LHCN-M2 (cell line): ENCODE measurements at regions not wholly inside any gene's neighbourhood (a gene's known extent, or its start where the extent isn't known, plus 50 kb on each side); places are given as distances from the start of the nearest gene placed in this dataset.
"Not testable (repeated sequence)": the region's sequence is repeated elsewhere in the genome, so short reads cannot be mapped to it uniquely, and the experiment has no call there.

Source experiments
- DNase-seq: peaks from one replicate; pipeline ENCODE4 v3.0.0-alpha.2; 2012; ENCODE audit warnings: low read depth

DNA sequence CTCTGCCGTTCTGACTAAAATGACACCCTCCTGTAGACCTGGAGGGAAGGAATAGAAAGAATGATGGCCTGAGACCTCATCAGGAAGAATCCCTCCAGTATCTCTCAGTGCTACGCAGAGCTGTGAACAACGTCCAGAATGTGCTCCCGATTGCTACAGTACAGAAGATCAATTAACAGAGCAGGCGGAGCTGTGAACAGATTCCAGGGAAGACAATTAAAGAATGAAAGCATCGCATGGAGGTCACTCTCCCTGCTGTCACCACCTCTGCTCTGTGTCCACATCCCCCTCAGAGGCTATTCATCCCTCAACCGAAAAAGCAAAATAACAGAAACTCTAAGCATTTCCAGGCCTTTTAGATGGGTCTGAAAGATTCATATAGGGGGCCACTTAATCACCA lies 481.0 kb downstream of the EIPR1 start:
- no peak for DNase-seq

DNA sequence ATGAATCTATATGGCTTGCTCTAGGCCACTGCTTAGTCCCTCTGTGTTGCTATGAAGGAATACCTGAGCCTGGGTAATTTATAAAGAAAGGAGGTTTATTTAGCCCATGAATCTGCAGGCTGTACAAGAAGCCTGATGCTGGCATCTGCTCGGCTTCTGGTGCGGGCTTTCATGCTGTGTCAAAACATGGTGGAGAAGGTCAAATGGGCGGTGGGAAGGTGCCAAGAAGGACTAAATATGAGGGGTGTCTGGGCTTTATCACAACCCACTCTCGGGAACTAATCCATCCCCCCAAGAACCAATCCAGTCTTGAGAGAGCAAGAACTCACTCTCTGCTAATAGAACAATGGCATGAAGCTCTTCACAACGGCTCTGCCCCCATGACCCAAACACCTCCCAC lies 481.6 kb downstream of the EIPR1 start:
- no peak for DNase-seq

DNA sequence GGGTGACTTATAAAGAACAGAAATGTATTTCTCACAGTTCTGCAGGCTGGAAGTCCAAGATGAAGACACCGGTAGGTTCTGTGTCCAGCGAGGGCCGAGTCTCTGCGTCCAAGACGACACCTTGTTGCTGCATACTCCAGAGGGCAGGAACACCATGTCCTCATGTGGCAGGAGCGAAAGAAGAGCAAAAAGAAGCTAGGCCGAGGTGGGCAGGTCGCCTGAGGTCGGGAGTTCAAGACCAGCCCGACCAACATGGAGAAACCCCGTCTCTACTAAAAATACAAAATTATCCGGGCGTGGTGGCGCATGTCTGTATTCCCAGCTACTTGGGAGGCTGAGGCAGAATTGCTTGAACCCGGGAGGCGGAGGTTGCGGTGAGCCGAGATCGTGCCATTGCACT lies 483.6 kb downstream of the EIPR1 start:
- not testable (repeated sequence) for DNase-seq

DNA sequence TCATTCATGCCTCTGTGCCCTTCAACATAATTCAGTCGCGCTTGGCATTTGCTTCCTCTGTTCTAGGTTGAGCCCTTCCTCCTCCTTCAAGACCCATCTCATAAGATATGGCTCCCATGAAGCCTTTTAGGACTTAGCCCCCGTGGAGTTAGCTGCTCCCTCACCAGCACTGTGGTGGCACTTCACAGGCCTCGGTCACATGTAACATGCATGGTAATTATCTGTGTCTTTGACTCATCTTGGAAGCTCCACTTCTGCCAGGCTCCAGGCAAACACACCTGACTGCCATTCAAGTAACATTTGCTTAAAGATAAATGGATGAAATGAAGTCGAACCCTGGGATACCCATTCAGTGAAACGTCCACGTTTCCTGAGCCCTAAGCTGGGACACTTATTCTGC lies 484.7 kb downstream of the EIPR1 start:
- DNase-seq: no peak

DNA sequence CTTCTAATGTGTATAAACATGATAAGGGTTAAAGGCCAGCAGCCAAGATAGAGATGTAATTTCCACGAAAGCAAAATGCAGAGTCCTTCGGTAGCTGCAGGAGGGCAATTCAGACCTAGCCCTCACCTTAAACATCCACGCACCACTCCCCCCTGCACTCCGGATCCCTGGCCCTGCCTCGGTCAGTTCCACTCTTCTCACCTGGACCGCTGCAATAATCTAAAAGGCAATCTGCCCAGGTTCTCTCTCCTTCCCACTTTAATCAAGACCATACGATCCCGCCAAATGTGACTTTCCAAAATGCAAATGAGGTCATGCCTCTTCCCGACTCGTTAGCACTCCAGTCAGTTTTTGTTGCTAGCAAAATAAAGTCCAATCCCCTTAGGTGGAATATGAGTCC lies 485.2 kb downstream of the EIPR1 start:
- DNase-seq: no peak

DNA sequence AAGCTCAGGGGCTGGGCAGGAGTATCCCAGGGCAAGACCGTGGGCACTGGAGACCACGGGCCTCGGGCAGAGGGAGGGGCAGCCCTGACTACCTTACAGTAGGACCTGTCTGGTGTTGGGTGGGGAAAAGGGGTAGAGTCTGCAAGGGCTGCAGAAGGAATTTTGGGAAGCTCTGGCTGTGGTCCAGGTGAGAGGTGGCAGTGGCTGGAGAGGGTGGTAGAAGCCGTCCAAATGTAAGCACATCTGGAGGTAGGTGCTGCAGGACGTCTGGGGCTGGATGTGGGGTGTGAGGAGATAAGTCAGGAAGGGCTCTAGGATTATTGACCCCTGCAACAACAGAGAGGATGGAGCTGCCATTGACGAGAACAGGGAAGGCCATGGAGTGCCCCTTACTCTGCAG lies 486.7 kb downstream of the EIPR1 start:
- DNase-seq: no peak

DNA sequence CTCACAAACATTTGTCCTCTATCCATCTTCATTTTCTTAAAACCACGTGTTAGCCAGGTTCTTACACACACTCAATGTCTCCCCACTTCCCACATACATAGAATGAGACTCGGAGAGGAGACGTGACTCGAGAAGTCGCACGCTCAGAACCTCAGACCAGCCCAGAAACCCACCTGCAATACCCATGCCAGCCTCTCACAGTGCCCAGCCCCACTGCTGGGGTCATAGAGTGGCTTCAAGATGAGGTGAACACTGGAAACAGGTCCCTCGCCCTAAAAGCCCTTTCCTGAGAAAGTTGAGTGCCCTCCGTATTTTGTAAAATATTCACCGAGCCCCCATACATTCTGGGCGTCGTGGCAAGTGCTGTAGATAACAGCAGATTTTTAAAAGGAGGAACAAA lies 487.4 kb downstream of the EIPR1 start:
- no peak for DNase-seq

DNA sequence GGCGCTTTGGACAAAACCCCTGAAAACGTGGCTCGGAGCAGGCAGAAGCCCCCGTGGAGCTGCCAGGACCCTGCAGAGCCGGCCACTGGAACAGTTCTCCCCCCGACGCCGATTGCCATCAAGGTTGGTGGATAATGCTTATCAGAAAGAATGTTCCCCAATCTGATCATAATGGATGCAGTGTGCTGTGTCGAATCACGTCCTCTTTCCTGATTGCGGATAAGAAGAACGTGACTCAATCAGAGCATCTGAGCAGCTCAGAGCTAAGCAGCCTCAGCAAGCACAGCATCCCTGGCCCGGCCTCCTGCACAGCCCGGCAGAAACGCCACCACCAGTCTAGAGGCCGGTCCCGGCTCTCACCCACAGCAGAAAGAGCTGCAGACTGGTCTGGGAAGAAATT lies 488.0 kb downstream of the EIPR1 start:
- DNase-seq: no peak

DNA sequence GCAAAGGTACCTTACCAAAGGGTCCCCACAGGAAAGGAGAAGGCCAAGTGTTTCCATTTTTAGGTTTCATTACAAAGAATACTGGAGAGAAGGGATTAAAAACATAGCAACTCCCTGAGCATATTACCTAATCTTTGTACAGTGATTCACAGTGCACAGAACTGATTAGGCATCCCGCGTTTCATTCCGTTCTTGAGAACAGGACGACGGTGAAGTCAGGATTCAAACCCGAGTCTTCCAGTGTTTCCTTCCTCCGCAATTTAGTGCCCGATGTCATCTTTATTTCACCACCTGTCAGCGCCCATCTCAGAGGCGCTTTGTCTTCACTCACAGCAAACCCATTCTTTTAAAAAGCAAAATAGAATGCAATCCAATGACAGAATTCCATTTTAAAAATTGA lies 488.5 kb downstream of the EIPR1 start:
- no peak for DNase-seq

DNA sequence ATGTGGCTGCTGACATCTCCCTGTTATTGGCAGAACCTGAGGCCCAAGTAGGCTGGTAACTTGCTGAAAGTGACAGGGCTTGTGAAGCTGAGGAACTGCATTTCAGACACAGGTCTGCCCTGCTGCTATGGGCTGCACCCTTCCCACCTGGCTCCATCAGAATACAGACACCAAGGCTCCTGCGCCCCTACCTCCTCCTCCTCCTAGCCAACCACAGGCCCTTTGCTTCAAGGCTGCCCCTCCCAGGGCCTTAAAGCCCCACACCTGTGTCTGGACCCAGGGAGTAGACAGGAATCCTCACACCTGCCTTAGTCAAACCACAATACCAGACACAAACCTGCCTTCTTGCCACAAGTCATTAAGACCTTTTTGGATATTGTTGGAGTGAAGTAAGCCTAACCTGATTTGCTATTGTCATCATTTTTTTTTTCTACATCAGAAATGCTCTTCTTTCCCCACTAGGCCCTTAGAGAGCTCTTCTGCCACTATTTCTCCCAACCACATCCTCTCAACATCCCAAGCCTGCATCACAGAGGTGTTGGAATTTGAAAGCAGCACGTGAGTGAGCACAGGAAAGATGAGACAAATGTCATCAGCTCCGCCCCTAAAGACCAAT lies 489.7 kb downstream of the EIPR1 start:
- DNase-seq: no peak

DNA sequence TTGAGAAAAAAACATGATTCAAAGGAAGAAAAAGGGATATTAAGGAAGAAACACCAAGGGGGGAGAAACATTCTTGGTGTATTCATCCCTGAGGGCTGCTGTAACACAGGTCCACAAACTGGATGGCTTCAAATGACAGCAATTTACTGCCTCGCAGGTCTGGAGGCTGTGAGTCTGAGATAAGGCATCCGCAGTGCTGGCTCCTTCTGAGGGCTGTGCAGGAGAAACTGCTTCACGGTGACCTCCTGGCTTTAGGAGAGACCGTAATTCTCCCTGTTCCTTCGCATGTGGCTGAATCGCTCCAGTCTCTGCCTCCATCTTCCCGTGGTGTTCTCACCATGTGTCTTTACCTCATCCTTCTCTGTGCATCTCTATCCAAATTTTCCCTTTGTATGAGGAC lies 490.7 kb downstream of the EIPR1 start:
- DNase-seq: no peak

DNA sequence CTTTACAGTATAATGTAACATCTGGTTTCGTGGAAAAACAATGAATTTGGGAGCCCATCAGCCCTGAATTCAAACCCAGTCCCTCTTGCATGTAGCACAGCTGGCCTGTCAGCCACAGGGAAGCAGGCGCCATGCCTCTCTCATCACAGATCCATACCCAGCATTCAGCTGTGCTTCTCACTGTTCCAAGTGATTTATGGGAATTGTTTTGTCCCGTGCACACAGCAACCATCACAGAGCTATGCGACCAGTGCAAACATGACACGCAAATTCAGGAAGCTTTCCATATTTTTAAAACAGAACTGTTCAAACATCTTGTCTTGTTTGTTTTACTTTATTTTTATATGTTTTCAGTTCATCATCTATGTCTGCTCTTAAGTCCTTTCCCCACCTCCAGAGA lies 496.1 kb downstream of the EIPR1 start:
- no peak for DNase-seq

DNA sequence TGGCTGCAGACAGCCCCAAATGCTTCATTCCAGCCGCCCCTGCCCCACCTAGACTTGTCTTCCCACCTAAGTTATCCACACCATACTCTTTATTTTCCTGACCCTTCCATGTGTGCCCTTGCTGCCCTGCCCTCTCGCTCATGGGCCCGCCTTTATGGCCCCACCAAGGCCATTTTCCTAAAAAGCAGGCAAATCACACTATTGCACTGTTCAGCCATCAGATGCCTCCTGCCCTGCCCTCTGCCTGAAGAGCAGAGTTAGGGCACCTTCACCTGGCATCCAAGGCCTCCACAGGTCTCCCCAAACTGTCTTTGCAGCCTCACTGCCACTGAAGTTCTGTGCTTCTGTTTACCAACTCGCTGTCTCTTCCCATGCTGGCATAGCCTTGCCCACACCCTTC lies 496.7 kb downstream of the EIPR1 start:
- no peak for DNase-seq

DNA sequence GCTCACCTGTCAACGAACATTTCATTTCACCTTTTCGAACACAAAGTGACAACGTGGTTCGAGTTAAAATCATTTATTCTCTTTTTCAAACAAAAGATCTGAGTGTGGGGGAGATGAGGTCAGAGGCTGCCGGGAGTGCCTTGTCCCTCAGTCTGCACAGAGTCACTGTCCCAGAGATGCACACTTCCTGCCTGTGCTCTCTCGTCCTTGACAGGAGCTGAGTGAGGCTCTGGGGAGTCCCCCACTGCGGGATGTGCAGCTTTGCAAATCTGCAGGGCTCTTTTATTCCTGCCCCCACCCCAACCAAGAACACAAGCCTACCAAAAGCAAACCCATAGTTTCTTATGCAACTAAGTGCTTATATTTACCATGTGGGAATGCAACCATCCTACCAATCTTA lies 497.8 kb downstream of the EIPR1 start:
- DNase-seq: no peak

DNA sequence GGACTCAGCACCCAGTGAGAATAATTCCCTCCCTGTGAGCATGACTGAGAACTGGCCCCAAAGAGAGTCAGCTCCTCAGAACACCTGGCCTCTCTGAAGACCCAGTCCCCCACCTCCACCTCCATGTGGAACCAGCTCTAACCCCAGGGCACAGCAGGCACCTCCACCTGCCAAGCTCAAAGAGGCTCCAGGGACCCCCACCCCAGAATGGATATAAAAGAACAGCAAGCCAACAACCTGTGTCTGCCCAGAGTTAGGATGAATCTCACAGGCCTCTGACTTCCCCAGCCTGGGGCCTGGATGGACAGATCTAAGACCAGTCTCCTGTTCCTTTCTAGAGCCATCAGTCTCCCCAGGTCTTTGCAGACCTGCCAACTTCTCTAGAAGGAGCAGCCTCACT lies 498.5 kb downstream of the EIPR1 start:
- no peak for DNase-seq

DNA sequence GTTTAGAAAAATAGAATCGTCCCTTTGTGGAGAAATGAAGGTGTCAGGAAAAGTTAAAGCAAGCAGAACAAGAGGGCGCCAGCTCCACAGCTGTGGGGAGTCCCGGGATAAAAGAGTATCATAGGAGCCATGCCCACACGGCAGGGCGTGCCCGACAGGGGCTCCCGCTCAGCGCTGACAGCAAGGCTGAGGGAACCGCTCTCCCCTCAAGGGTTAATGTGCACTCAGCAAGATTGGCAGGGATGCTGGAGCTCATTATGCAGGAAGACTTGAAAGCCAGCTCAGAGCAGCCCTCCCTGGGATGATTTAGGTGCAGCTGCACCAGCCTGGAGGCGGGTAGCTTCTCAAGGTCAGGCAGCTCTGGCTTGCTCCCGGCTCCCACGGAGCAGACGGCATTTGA lies 500.2 kb downstream of the EIPR1 start:
- no peak for DNase-seq

DNA sequence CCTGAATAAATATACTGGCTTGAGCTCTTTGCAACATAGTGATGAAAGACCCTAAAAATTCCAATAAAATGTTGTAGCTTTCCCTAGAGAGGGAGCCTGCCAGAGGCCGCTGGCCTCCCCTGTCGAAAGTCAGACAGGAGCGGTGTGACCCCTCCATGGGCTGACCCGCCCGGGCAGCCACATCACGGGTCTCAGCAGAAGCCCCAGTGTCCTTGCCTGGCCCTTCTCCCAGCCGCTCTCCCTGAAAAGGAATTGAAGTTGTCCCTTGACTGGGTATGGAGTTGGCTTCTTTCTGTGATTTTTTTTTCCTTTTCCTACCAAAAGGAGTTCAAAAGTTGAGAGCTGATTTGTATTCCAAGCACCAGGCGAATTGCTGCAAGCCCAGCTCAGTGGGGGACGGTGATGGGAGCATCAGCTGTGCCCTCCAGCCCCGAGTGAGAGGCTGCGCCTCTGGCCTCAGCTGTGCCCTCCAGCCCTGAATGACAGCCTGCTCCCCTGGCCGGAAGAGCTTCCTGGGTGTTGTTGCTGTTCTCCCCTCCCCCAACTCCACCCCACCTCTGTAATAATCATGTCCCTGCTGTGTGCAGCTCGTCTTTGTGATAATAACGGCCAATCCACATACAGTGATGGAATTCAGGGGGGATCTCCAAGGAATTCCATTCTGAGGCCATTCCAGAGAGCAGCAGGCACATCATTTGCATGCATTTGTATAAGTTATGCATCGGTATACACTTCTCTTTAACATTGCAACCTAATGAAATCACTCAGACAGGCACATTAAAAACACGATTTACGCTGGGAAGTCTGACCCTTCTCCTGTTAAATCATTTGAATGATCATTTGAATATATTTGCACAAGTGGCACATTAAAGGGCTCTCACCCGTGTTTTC lies 501.0 kb downstream of the EIPR1 start:
- DNase-seq: no peak

DNA sequence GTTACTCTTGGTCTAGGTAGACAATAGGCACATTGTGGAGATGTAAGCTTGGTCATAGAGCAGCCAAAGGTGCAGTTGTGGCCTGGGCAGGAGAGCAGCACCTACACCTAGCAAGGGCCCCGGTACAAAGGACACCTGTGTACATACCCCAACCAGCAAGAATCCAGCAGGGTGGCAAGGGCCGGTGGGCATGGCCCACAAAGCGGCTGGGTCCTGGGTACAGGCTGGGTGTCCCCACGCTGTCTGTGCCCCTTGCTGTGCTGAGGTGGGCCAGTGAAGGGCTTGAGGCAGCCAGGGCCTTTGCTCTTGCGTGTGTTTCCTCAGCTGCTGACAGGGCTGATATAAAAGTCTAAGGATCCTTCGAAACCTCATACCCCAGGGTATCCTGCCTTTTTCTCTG lies 501.8 kb downstream of the EIPR1 start:
- no peak for DNase-seq

DNA sequence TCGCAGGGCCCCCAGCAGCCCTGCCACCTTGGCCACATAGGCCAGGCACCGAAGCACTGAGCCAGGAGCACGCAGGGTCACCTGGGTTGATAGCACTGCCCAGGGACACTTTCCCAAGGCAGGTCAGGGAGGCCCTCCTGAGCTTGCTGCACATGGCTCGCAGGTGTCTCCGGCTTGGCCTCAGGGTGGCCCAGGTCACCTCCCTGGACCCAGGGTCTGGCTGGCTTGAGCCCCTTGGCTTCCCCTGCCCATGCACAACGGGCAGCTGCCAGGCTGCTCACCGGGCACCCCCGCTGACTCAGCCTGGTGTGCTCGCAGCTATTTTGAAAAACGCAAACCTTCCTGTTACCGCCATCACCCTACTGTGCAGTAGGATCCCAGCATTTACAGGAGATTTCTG lies 502.3 kb downstream of the EIPR1 start:
- DNase-seq: no peak

DNA sequence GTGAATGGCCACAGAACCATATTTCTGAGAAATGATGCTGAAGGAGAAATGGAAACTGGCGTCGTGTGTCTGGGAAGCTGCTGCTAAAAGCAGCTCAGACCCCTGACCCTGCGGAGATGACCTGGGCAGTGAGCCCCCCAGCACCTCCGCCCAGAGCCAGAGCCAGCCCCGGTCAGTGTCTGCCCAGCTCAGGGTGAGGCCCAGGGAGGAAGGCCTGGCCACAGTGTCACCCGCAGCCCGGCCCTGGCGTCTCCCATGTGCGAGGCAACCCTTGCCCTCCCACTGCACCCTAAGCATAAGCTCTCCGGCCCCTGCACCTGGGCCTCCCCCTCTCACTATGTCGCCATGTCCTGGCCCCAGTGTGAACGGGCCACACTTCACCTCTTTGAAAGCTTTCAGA lies 502.8 kb downstream of the EIPR1 start:
- no peak for DNase-seq

DNA sequence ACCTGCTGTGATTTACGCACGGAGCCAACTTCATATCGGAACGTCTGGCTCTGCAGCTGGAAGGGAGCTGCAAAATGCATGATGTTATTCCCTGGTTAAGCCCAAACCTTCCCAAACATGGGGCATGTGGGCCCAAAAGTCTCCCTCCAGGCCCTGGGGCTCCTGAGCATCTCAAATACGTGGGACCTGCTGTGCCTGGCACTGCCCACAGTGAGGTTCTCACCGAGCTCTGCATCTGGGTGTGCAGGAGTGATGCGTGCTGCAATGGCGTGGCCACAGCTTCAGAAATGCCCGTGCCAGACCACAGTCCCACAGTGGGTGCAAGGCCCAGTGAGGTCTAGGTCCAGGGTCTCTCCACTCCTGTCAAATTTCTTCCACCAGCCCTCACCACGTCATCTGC lies 503.3 kb downstream of the EIPR1 start:
- DNase-seq: no peak

DNA sequence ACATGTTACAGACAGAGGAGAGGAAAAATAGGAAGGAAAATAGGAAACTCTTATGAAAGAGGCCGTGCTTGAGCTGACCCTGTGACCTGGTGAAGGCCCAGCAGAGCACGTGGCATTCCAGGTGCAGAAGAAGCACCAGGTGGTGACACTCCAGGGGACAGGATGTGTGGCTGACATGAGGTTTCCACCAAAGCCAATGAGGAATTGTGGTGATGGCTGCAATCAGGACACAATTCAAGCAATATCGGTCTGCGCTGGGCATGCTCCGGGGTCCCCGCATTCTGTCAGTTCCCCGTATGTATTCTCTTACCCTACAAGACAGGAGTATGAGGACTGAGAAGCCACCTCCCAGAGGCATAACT lies 504.2 kb downstream of the EIPR1 start:
- DNase-seq: no peak

DNA sequence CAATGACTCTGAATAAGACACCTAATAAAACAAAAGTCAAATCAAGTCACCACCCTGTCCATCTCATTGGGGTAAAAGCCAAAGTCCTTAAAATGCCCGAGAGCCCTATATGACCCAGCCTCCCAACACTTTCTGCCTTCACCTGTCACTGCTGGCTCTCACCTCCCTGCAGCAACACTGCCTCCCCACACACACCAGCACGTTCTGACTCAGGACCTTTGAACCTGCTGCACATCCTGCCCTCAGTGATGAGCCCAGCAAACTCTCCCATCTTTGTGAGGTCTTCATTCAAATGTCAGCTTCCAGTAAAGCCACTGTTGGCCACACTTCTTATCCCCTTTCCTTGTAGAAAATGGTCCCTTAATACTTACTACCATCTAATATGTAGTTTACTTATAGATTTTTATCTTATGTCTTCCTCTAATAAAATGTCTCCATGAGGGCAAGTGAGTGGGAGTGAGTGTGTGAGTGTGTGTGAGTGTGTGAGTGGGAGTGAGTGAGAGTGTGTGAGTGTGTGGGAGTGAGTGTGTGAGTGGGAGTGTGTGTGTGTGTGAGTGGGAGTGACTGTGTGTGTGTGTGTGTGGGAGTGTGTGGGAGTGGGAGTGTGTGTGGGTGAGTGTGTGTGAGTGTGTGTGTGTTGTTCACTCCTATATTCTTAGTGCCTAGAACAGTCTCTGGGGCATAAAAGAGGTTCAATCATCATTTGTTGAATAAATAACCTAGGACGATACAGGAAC lies 504.7 kb downstream of the EIPR1 start:
- no peak for DNase-seq
